ENCODE measurements at regions not wholly inside any gene's neighbourhood (a gene's known extent, or its start where the extent isn't known, plus 50 kb on each side); places are given as distances from the start of the nearest gene placed in this dataset.

DNA sequence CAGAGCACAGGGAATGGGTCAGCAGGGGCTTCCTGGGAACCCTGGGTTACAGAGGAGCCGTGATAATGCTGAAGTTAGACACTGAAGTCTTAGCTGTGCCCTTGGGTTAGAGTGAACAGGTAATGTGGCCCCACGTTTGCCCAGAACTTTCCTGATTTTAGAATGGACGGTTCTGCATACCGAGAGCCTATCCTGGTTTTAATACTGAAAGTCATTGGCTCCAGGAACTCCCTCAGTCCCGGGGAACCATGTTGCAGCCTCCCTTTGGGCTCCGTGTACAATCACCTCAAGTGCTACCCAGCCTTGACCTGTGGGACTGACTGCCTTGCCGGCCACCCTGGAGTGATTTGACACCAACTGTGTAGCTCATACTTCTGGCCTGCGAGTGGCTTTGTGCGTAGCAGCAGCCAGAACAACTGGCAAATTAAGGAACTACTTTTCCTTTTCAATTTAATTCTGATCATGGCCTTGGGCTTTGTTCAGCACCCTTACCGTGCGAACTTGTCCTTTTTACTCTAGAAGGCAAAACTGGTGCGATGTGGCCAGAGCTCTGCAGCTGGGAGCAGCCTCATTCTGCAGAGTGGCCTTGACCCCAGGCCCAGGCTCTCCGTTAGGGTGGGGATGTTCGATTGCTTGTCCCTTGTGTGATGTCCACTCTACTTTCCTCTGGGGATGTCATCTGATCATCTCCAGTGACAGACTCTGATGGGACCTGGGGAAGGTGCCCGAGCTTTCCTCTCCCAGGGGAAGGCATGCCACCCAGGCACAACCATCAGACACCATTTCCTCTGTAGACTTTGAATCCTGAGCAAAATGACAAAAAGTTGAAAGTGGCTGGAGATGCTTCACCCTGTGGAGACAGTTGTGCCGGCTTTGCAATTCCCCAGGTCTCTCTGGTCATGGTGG is 265.9 kb downstream of the GLRX3 start:
- DNase-seq (ENCODE audit: low read depth in 2 of 2): no peak

DNA sequence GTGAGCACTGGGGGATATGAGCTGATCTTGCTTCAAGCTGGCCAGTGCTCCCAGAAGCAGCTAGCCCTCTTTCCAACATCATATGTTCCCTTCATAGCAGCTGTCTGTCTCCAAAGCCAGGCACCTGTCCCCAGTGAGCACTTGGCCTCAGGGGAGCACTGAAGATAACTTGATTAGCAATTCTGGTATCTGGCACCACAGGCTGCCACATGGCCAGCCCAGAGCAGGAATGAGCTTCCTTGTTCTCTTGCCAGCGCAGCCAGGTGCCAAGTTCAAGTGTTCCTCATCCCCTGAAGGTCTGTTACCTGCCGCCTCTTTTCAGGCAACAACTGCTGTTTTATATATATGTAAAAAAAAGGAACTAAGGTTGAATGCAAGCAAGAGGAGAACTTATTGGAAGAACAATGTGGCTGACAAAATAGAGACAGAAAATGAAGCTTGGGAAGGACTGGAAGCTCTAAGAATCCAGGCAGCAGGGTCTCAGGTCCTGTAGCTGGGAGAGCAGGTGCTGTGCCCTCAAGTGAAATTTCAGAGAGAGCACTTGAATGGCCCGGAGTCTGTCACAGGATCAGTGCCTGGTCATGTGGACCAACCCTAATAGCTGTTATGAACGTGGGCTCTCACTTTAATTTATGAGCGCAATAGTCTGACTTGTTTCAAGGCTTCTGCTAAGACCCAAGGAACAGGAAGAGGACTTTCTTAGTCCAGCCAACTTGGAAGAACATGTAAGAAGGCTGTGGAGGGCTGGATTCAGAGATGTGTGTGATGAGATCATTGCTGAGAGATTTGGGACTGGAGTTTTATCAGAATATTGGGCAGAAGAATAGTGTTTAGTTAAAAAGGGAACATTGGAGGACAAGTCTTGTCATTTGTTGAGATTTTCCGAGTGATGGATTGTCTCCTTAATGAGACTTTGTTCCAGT is 267.2 kb downstream of the GLRX3 start:
- DNase-seq (ENCODE audit: low read depth in 2 of 2): no peak

DNA sequence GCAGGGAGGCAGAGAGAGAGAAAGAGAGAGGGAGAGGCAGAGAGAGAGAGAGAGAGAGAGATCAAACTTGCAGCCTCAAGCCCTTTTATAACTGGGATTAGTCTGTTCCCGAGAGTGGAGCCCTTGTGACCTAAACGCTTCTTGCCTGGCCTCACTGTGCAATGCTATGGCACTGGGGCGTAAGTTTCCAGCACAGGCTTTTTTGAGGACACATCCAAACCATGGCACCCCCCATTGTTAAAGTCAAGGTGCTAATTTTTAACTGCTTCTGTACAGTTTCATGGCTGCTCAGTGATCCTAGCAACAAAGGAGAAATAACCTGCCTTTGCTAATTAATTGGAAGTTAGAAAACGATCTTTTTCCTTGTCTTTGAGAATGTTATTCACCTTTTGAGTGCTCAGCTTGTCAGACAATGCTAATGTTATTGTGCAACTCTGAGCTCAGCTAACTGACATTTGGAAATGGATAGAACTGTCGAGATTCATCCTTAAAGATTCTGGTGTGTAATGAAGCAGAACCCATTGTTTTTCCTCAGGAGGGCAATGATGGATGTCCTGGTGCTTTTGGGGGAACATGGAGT is 268.4 kb downstream of the GLRX3 start:
- no peak for DNase-seq (ENCODE audit: low read depth in 2 of 2)

DNA sequence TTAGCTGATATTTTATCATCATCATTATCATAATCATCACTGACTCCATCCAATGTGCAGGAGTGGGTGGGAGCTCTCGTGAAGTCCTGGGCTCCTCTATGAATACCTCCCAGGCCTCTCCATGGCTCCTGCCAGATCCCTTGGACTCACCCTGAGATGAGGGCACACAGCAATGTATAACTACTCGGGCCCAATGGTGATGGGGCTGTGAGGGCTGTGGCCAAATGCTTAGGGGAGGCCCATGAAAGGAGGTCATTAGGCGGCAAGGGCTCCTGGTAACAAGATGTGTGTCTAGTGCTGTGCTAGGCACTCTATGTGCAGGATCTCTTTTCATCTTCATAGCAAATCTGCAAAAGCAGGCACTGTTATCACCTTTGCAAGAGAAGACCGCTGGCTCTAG is 270.9 kb downstream of the GLRX3 start:
- no peak for DNase-seq (ENCODE audit: low read depth in 2 of 2)

DNA sequence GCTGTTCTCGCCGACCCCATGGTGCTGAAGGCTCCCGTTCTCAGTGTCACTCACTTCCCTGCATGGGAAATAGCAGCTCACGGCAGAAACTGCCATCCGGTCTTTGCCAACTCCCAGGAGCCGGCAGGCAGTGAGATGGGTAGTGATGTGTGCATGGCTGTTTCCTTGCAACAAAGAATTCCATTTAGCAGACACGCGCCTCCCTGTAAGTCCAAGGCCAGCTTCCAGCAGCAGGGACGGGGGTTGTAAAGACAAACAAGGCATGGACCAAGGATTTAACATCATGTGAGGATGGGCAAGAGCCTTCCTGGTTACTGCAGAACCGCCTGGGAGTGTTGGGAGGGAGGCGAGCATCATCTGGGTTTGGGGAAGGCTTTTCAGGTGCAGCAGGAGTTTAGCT is 273.1 kb downstream of the GLRX3 start:
- DNase-seq (ENCODE audit: low read depth in 2 of 2): no peak

DNA sequence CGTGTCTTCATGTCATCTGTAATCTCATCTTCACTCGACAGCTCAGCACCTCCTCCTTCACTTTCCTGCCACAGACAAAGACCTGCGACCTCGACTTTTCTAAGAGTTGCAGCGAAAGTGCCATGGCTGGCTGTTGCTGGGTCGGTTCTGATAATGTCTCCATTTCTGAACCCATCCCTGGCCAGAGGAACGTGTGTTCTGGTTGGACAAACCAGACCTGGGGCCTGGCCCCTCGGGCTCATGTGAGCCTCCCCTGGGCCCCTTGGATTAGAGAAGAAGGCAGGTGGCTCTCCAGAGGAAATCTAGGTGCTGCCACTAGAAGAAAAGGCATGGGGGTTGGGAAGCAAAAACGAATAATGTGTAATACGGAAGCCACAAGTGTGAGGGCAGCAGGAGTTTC is 273.7 kb downstream of the GLRX3 start:
- no peak for DNase-seq (ENCODE audit: low read depth in 2 of 2)

DNA sequence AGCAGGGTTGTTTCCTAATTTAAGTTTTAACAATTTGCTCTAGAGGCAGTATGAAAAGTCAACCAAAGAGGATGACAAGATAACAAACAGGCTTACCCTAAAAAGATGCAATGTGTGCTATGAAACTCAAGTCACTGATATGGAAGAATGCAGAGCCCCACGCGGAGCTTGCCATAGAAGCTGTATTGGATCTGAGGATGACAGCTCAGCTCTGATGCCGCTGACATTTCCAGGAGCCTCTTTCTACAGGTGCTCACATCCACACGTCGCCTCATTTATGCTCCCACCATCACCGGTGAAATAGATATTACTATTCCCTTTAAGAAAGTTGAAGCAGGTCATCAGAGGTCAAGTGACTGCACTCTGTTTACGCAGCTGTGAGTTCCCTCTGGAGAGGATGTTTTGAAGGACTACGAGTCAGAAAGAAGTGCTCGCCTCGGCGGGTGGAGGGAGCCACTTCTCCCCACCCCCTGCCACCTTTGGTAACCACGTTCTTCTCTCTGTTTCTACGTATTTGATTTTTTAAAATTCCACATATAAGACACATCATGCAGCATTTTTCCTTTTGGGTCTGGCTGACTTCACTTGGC is 275.4 kb downstream of the GLRX3 start:
- DNase-seq (ENCODE audit: low read depth in 2 of 2): no peak

DNA sequence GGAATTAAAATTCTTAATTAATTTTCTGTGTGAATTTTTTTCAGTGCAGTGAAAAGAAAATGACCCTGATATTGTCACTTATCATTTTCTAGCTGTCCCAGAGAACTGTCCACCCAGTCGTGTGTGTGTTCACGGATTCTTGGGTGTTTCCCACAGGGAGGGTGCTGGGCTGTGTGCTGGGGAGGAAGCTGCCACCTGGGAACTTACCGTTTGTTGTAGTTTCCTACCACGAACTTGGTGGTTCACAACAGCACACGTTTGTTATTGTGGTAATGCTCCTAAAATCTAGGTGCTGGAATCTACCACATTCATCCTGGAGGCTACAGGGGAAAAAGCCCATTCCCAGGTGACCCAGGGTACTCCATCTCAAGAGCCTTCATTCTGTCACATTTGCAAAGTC is 276.1 kb downstream of the GLRX3 start:
- no peak for DNase-seq (ENCODE audit: low read depth in 2 of 2)

DNA sequence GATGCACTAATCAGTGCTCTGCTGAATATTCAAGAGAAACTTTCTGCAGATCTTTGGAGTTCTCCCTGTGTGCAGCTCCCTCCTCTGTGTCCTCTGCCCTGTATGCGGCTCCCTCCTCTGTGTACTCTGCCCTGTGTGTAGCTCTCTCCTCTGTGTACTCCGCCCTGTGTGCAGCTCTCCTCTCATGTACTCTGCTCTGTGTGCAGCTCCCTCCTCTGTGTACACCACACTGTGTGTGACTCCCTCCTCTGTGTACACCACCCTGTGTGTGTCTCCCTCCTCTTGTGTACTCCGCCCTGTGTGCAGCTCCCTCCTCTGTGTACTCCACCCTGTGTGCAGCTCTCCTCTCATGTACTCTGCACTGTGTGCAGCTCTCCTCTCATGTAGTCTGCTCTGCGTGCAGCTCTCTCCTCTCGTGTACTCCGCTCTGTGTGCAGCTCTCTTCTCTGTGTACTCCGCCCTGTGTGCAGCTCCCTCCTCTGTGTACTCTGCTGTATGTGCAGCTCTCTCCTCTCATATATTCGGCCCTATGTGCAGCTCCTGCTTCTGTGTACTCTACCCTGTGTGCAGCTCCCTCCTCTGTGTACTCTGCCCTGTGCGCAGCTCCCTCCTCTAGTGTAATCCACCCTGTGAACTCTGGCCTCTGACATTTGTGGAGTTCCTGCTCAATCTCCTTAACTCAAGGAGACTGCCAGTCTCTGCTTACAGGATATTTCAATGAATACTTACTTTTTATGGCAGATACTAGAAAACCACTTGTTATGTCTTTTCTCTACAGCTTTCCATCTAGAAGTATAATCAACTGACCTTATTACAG is 280.4 kb downstream of the GLRX3 start:
- no peak for DNase-seq (ENCODE audit: low read depth in 2 of 2)

DNA sequence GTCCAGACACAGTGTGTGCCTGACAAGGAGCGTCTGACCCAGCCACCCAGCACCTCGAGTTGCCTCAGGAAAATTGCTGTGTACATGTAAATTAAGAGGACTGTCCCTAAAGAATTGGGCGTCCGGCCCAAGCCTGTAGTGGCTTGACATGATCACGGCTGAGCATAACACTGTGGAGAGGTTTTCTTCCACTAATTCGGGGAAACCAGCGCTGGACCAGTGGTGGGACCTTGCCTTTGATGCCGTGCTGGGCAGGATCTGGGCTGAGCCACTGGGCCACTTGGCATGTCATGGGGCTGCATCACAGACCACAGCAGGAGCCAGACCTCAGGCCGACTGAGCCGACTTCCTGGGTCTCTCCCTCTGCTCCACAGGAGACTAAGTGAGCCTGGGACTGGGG is 282.5 kb downstream of the GLRX3 start:
- no peak for DNase-seq (ENCODE audit: low read depth in 2 of 2)

DNA sequence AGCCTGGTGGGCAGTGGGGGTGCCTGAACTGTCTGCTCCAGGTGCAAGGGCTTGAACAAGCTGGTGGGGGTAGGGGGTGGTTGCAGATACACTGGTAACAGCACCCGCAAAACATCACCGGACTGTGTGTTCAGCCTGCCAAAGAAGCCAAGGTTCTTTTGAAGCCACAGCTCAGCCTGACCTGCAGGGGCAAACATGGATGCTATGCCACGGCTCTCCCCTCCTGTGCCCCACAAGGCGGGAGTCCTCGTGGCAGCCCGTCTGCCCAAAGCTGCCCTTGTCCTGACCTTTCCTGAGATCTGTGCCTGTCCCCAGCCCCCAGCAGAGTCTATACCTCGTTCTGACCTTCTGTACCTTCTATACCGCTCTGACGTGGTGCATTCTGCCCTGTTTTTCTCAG is 285.7 kb downstream of the GLRX3 start:
- no peak for DNase-seq (ENCODE audit: low read depth in 2 of 2)

DNA sequence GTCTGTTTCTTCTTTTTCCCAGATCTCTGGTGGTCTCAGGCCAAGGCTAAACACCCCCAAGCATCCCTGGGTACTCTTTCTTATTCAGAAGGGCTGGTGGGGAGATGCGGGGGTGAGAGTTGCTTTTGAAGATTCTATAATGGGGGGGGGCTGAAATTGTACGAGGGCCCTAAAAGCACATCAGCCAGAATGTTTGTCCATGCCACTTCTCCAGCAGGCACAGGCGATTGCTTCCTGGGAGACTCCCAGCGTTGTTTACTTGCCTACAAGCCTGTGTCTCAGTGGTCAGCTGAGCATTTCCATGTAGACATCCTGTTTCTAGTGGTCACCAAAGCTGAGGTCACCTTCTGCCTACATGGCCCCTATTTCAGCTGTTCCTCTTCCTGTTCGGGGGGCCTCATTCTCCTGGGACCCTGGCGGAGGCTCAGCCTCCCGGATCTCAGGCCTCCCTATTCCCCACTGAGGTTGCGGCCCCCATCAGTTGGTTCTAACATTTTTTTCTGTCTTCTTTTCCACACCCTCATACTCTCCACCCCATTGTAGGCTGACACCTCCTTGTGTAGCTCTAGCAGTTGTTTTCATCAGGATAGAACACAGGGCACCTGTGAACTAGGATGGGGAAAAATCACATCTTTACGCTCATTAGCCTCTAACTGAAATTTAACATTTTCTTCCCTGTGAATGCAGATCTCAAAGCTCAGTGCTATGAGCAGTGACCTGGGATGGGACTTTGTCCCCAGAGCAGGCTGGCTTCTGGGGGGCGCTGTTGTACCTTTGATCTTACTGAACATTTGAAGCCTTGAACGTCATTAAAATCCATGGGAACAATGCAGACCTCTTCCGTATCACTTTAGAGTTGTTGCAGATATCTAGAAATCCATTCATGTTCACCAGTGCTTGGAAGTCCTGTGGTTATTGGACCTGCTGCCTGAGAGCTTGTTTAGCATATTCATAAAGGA is 286.5 kb downstream of the GLRX3 start:
- no peak for DNase-seq (ENCODE audit: low read depth in 2 of 2)

DNA sequence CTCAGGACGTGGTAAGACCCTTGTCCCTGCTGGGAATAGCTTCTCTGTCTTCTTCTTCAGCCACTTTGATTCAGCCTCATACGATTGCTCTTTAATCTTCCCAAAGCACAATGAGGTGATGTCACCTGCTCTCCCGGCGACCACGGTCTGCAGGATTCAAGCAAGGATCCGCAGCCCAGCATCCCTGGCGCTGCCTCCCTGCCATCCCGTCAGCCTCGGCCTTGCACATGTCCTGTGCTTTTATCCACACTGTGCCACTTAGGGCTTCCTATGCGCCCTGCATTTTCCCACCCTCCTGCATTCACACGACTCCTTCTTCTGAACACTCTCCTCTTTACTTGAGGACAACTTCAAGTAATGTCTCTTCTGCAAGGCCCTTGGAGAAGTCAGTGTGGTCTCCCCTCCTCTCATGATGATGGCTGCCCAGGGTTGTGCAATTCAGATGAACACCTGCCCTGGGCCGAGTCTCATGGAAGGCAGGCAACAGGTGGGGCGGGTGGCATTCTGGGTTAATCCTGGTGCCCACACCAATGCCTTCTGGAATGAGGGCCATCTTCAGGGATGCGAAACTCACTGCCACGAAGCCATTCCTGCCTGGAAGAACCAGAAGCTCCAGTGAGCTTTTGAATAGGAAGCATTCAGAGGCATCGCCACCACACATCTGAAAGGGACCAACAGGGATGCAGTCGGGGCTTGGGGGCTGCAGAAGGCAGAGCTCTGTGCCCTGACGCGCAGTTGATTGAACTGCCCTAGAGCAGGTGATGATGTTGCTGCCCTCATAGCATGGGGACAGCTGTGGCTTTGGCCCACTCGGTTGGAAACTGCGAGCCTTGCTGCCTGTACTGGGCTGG is 287.5 kb downstream of the GLRX3 start:
- no peak for DNase-seq (ENCODE audit: low read depth in 2 of 2)

DNA sequence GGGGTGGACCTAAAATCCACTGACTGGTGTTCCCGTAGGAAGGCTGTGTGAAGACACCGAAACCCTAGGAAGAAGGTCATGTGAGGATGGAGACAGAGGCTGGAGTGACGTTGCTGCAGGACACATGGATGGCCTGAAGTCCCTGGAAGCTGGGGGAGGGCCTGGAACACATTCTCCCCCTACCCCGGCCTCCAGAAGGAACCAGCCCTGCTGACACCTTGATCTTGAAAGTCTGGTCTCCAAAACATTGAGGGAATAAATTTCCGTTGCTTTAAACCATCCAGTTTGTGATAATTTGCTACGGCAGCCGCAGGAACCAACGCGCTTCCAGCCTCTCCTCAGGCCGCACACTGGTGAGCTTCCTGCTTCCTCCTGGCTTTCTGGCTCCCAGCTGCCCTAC is 288.2 kb downstream of the GLRX3 start:
- no peak for DNase-seq (ENCODE audit: low read depth in 2 of 2)

DNA sequence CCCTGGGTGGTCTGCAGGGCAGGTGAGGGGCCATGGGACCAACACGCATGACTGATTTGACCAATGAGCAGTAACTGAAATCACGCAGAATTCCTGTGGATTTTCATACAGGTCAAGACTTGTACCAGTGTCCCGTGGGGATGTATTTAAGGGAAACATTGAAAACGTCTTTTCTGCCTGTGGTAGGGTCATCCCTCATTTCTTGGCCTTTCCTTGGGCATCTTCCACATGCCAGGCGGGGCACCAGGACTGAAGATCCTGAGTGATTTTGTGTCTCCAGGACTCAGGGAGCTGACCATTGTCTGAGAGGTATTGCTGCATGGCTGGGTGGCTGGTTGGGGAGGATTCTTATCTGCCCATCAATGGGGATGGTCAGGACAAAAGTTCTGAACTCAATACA is 289.0 kb downstream of the GLRX3 start:
- no peak for DNase-seq (ENCODE audit: low read depth in 2 of 2)

DNA sequence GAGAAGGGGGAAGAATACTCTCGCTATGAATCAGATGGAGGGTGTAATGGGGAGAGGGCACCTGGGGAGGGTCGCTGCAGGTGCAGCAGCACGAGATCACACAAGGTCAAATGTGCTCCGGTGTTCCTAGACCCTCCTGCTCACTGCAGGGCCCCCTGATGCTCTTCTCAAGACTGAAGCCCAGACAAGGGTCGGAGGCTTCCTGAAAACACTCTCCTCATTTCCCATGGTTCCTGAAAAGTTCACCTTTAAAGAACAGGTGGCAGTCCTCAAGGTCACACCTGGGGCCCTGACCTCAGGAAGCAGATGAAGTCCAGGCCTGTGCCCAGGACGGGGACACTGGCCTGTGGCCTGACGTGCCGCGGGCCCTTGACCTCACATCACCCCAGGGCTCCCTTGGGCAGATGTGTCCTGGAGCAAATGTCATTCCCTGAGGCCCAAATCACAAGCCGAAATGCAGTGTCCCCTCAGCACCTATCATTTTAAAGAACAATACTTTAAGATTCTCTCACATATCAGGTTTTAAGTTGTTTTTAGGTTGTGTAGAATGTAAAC is 289.8 kb downstream of the GLRX3 start:
- no peak for DNase-seq (ENCODE audit: low read depth in 2 of 2)

DNA sequence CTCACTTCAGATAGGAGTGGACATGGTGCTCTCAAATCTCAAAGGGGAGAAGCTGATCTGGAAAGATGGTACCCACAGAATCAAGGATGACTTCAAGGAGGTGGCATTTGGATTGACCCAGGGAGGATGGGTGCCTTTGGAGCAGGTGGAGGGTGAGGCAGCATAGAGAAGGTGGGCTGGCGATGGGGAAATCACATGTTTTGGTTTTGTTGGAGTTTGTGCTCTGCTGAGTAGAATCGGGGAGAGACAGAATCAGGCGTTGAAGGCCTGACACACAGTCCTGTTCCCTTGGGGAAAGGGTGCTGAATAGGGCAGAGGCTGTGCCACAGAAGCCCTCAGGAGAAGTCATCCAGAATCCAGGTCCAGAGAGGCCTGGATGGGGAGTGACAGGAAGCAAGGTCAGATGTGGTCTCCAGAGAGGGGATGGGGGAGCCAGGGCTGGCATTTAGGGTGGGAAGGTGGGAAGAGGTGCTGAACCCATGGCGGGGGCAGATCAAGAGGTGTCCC is 291.1 kb downstream of the GLRX3 start:
- no peak for DNase-seq (ENCODE audit: low read depth in 2 of 2)

DNA sequence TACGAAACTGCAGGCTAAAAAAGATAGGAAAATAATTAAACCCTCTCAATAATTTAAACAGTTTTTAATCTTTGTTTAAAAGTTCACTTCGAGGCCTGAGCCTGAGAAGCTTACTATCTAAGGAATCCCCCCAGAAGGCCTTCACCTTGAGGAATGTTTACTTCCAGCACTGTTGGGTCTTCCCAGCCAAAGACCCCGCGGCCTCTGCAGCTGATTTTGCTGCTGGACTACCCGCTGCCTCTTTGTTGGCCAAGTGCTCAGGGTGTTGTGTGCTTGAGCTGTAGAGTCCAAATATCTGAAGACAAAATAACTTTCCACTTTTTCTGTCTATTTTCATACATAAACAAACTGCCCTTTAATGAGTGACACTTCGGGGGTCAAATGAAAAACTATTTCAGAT is 292.7 kb downstream of the GLRX3 start:
- DNase-seq (ENCODE audit: low read depth in 2 of 2): no peak

DNA sequence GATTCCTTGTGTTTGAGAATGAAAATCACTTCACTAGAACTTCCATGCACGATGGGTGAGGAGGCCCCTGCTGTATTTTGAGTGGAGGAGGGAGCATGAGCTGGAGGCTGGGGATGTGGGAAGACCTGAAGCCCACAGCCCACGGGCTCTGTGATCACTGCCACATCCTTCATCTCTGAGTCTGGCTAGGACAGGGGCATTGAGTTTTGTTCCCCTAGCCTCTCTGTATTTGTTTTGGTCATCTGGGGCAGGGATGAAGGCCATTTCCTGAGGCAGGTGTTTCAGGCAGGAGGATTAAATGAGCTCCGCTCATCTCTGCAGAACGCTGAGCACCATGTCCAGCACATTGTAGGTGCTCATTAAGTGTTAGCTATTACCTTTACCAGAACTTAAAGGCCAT is 293.6 kb downstream of the GLRX3 start:
- no peak for DNase-seq (ENCODE audit: low read depth in 2 of 2)
